ENCODE measurements at regions not wholly inside any gene's neighbourhood (a gene's known extent, or its start where the extent isn't known, plus 50 kb on each side); places are given as distances from the start of the nearest gene placed in this dataset.

GRCh38 chr1:82284213-82284612 is 483.5 kb downstream of the ADGRL2 start:
- Histone ChIP-seq H3K4me3 (no peak overlapping the region), H3K9me3 (no peaks in the 10 kb centered on the region), H3K27me3 (no peaks in the 10 kb centered on the region), H3K4me1 (no peaks in the 10 kb centered on the region), H3K36me3 (no peaks in the 10 kb centered on the region), H3K27ac (no peak overlapping the region)
- WGBS, result 73% methylated on average over 1 of the region's 1 CpG
- DNase-seq (ENCODE audit: low spot score in 2 of 2), result no peak
- TF ChIP-seq EP300 (IDR thresholded peaks at IDR 0.05) (no peak), POLR2AphosphoS5 (IDR thresholded peaks at IDR 0.05) (no peak), CTCF (IDR thresholded peaks at IDR 0.05) (no peak), POLR2A (IDR thresholded peaks at IDR 0.05) (no peak)

- no peak overlapping the region for H3K4me3 ChIP-seq
- no peaks in the 10 kb centered on the region for H3K27me3 ChIP-seq
- DNase-seq (ENCODE audit: low spot score in 2 of 2), result no peak
- 60% methylated on average over 6 of the region's 6 CpGs for WGBS
- no peak overlapping the region for H3K27ac ChIP-seq
- TF ChIP-seq CTCF (IDR thresholded peaks at IDR 0.05), result no peak
- no peak for TF ChIP-seq EP300 (IDR thresholded peaks at IDR 0.05)
- no peak for TF ChIP-seq POLR2A (IDR thresholded peaks at IDR 0.05)
- TF ChIP-seq POLR2AphosphoS5 (IDR thresholded peaks at IDR 0.05), result no peak
- H3K4me1 ChIP-seq, result no peaks in the 10 kb centered on the region
- H3K9me3 ChIP-seq, result no peaks in the 10 kb centered on the region
- H3K36me3 ChIP-seq, result no peaks in the 10 kb centered on the region
Observed at GRCh38 chr1:82279241-82279640, 478.5 kb downstream of the ADGRL2 start.

- no peaks in the 10 kb centered on the region for H3K9me3 ChIP-seq
- H3K27me3 ChIP-seq, result no peaks in the 10 kb centered on the region
- TF ChIP-seq CTCF (IDR thresholded peaks at IDR 0.05), result no peak
- TF ChIP-seq POLR2A (IDR thresholded peaks at IDR 0.05), result no peak
- WGBS, result 55% methylated on average over 2 of the region's 2 CpGs
- H3K4me3 ChIP-seq, result no peak overlapping the region
- no peaks in the 10 kb centered on the region for H3K4me1 ChIP-seq
- no peak for DNase-seq (ENCODE audit: low spot score in 2 of 2)
- H3K27ac ChIP-seq, result no peak overlapping the region
- no peaks in the 10 kb centered on the region for H3K36me3 ChIP-seq
Observed at GRCh38 chr1:82273816-82274215, 473.1 kb downstream of the ADGRL2 start.

GRCh38 chr1:82269431-82269830 is 468.7 kb downstream of the ADGRL2 start:
- Histone ChIP-seq H3K4me1 (no peaks in the 10 kb centered on the region), H3K27me3 (no peaks in the 10 kb centered on the region), H3K4me3 (no peak overlapping the region), H3K27ac (no peak overlapping the region), H3K36me3 (no peaks in the 10 kb centered on the region), H3K9me3 (no peaks in the 10 kb centered on the region)
- no peak for DNase-seq (ENCODE audit: low spot score in 2 of 2)
- no peak for TF ChIP-seq POLR2A (IDR thresholded peaks at IDR 0.05)
- 28% methylated on average over 5 of the region's 5 CpGs for WGBS

GRCh38 chr1:82268826-82269225 is 468.1 kb downstream of the ADGRL2 start:
- Histone ChIP-seq H3K36me3 (no peaks in the 10 kb centered on the region), H3K4me3 (no peak overlapping the region), H3K4me1 (no peaks in the 10 kb centered on the region), H3K9me3 (no peaks in the 10 kb centered on the region), H3K27ac (no peak overlapping the region), H3K27me3 (no peaks in the 10 kb centered on the region)
- WGBS, result 91% methylated on average over 1 of the region's 1 CpG
- TF ChIP-seq EP300 (IDR thresholded peaks at IDR 0.05), result no peak
- TF ChIP-seq POLR2A (IDR thresholded peaks at IDR 0.05), result no peak
- TF ChIP-seq POLR2AphosphoS5 (IDR thresholded peaks at IDR 0.05), result no peak
- TF ChIP-seq CTCF (IDR thresholded peaks at IDR 0.05), result no peak
- no peak for DNase-seq (ENCODE audit: low spot score in 2 of 2)

- TF ChIP-seq CTCF (IDR thresholded peaks at IDR 0.05), result no peak
- TF ChIP-seq EP300 (IDR thresholded peaks at IDR 0.05), result no peak
- TF ChIP-seq POLR2AphosphoS5 (IDR thresholded peaks at IDR 0.05), result no peak
- TF ChIP-seq POLR2A (IDR thresholded peaks at IDR 0.05), result no peak
- H3K9me3 ChIP-seq, result no peaks in the 10 kb centered on the region
- no peaks in the 10 kb centered on the region for H3K36me3 ChIP-seq
- H3K27me3 ChIP-seq, result no peaks in the 10 kb centered on the region
- H3K27ac ChIP-seq, result no peak overlapping the region
- H3K4me1 ChIP-seq, result no peaks in the 10 kb centered on the region
- H3K4me3 ChIP-seq, result no peak overlapping the region
- no peak for DNase-seq (ENCODE audit: low spot score in 2 of 2)
- WGBS, result 55% methylated on average over 1 of the region's 1 CpG
Observed at GRCh38 chr1:82266351-82266750, 465.6 kb downstream of the ADGRL2 start.

Data from suprapubic skin (tissue), 4 donors.